SHP77 treated with DMSO at 0.1 percent for 48 hours (cell line): ENCODE measurements at regions not wholly inside any gene's neighbourhood (a gene's known extent, or its start where the extent isn't known, plus 50 kb on each side); places are given as distances from the start of the nearest gene placed in this dataset.
"Not testable (repeated sequence)": the region's sequence is repeated elsewhere in the genome, so short reads cannot be mapped to it uniquely, and the experiment has no call there.

ENCODE experiments used
- DNase-seq: peaks from one replicate; lab custom pipeline; 2025; lab: John Stamatoyannopoulos, UW

GRCh38 chr10:123221418-123221817, 67.2 kb downstream of the BUB3 start:
- DNase-seq = no peak

- DNase-seq = no peak
Observed at GRCh38 chr10:123222832-123223231, 68.6 kb downstream of the BUB3 start.

- DNase-seq = no peak
Observed at GRCh38 chr10:123227706-123228105, 73.5 kb downstream of the BUB3 start.

- no peak for DNase-seq
Observed at GRCh38 chr10:123229927-123230630, 75.9 kb downstream of the BUB3 start.

GRCh38 chr10:123232879-123233278, 78.7 kb downstream of the BUB3 start:
- not testable (repeated sequence) for DNase-seq

DNA sequence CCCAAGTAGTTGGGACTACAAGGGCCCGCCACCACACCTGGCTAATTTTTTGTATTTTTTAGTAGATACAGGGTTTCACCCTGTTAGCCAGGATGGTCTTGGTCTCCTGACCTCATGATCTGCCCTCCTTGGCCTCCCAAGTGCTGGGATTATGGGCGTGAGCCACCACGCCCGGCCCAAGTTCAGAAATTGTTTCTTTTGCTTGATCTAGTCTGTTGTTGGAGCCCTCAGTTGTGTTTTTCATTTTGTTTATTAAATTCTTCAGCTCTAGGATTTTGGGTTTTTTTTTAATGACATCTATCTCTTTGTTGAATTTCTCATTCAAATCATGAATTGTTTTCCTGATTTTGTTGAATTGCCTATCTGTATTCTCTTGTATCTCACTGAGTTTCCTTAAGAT, 80.8 kb downstream of the BUB3 start:
- not testable (repeated sequence) for DNase-seq

DNA sequence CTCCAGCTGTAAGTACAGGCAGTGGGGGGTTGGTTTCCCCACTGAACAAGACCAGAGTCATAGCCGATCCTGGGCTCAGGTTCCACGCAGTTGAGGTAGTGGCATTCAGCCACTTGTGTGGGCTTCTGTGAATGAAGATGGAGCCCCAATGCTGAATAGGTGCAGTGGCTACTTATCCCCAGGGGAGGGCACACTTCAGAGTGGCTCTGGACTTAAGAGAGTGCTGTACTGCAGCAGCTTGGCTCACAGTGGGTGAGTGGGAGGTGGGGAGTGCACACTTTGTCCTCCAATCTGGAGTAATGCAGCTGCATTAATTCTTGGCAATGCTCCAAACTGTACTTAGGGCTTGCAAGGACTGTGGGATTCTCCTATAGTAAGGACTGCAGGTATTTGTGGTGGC, 81.9 kb downstream of the BUB3 start:
- DNase-seq = no peak

DNA sequence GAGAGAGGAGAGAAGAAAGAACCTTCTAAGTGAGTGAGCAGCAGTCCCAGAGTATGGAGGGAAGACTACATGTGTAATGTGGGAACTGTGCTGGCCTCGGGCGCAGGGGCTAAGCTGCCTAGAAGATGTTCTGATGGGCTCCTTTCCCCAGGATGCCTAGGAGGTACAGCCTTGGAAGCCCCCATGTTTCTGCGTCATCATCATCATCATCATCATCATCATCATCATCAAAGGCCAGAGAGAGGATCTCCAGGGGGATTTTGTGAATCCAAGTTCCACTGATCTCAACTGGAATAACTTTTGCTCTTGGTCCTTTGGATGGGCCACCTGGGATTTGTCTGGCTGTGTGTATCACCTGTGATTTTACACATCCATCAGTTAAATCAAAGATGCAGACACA, 86.0 kb downstream of the BUB3 start:
- DNase-seq = no peak

GRCh38 chr10:123240776-123241175, 86.6 kb downstream of the BUB3 start:
- no peak for DNase-seq

DNA sequence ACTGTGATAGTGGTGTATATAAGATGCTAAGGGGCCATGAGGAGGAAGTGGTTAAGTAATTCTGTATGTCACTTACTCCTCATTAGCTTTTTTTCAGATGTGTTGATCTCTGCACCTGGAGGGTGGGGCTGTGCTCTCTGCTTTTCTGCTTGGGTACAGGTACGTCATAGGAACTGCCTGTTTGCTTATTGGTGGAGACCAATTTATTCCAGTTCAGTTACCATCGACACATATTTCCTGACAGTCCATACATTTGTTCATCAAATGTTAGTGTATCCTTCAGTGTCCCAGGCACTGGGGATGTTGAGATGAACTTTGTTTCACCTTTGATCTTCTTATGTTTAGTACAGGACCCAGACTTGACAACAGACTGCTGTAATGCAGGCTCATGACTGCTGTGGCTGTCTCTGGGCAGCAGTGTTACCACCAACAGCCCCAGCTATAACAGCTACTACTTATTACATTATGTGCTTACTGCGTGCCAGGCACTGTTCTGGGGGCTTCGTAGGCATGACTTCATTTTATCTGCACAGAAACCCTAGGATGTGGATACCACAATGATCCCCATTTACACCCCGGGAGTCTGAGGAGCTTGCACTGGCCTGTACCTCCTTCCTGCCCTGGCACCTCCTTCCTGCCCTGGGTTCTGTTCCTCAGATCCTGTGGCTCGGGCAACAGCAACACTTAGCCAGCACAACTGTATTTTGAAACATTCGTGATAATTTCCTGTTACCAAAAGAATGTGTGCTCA, 87.4 kb downstream of the BUB3 start:
- no peak for DNase-seq

DNA sequence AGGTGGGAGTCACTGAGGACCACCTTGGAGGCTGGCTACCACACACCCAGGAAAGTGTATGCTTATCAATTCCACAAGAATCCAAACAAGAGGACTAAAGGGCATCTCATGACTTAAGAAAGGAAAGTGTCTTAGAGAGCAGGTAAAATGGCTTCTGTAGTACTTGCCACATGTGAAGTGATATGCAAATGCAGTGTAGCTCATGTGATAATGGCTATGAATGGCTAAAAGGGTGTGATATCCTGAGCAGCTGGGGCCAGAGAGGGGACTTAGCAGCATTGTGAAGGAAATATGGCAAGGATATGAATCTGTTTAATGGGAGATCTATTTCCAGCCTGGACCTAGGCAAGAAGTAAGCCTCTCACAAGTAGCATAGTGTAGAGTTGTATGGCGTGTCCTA, 90.5 kb downstream of the BUB3 start:
- no peak for DNase-seq

- no peak for DNase-seq
Observed at GRCh38 chr10:123245264-123245663, 91.1 kb downstream of the BUB3 start.

- no peak for DNase-seq
Observed at GRCh38 chr10:123249894-123250293, 95.7 kb downstream of the BUB3 start.

- DNase-seq = no peak
Observed at GRCh38 chr10:123250640-123251039, 96.4 kb downstream of the BUB3 start.

DNA sequence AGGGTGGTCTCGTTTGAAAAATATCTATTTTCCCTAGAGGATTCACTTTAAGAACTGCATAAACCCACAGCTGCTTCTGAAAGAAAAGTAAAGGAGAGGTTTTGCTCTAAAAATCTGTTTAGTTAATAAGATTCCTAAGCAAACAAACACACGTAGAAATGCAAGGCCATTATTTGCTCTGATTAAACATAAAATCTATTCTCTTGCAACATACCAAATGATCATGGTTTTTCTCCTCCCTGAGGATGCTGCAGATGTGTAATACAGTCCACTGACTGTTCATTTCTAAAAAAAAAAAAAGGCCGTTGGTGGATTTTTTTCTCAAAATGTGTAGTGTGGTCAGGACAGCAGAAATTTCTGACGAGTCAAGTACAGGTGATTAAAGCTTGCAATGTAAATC, 98.6 kb downstream of the BUB3 start:
- DNase-seq = no peak

- not testable (repeated sequence) for DNase-seq
Observed at GRCh38 chr10:123254343-123254742, 100.1 kb downstream of the BUB3 start.

- no peak for DNase-seq
Observed at GRCh38 chr10:123257904-123258456, 103.8 kb downstream of the BUB3 start.

DNA sequence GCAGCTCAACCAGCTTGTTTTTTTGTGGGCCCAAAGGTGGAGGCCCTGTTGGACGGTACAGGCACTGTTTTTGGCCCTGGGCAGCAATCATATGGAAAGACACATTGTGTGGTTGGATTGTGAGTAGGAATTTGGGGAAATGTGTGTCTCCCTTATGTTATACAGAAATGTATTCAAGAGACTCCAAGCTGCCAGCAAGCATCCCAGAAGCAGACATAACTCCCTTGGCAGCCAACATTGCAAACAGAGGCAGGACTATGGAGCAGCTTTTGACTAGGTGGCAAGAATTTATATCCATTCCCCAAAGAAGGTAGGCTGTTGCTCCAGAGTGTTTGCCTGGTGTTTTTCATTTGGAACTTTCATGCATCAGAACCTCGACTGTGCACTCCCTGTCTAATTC, 104.9 kb downstream of the BUB3 start:
- no peak for DNase-seq

GRCh38 chr10:123259791-123260190, 105.6 kb downstream of the BUB3 start:
- DNase-seq = no peak

DNA sequence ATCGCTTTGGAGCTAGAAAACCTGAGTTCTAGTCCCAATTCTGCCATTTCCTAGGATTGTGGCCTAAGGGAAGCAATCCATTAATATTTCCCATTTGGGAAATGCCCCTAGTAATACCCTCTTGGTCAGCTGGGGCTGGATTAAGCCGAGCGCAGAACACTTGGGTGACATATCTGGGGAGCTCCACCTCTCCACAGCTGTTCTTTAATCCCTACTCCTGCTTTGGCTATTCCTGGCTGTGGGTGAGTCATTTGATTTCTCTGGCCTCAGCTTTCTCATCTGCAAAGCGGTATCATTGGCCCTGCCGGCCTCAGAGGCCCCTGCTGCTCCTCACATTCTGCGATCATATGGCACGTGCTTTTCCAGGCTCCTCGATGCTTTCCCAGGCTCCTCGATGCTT, 108.3 kb downstream of the BUB3 start:
- DNase-seq = no peak

DNA sequence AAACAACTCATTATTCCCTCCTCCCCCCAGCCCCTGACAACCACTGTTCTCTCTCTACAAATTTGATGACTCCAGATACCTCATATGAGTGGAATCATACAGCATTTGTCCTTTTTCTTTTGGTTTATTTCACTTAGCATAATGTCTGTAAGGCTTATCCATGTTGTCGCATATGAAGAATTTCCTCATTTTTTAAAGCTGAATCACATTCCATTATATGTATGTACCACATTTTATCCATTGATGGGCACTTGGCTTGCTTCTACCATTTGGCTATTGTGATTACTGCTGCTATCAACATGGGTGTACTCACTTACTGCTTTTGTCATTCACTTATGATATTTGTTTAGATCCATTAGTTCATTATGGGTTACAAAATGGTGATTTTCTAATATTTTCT, 112.8 kb downstream of the BUB3 start:
- no peak for DNase-seq

DNA sequence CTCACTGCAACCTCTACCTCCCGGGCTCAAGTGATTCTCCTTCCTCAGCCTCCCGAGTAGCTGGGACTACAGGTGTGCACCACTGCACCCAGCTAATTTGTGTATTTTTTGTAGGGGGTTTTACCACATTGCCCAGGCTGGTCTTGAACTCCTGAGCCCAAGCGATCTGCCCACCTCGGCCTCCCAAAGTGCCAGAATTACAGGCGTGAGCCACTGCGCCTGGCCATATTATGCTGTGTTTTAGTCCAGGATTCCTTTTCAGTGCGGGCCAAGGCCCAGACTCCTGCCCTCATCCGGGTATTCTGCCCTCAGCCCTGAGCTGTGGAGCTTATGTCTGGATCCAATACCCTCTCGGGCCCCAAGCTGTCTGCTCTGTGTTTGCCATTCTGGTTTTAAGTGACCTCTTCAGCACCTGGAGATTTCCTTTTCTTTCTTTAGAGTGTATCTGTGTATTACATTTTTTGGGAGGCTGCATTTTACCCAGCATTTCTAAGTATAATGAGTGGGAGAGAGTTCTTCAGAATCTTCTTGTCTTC, 114.9 kb downstream of the BUB3 start:
- DNase-seq = no peak

DNA sequence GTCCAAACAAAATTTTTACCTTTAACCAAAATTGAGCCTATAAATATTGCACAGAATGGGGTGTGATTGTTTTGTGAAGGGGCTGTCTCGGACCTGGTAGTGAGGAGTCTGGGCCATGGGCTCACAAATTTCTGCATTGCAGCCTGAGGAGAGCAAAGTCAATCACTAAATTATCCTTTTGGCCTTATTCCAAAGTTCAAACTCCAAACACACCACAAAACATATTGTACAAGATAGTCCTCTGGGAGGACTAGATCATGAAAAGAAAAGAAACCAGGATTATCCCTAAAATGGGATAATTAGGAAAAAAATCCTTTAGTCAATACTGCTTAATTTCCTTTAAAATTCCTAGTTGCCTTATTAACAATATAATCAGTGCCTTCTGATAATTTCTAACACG, 115.5 kb downstream of the BUB3 start:
- DNase-seq = no peak
